ENCODE measurements at regions not wholly inside any gene's neighbourhood (a gene's known extent, or its start where the extent isn't known, plus 50 kb on each side); places are given as distances from the start of the nearest gene placed in this dataset.

- peaks cover 0 to 6% (median 0%) of the 10 kb centered on the region in 4 experiments; a peak in 2 of 7 replicates for H3K4me1 ChIP-seq (replicated peaks in 1 of 4; ENCODE audit: control insufficient read depth in 3 of 4, insufficient read depth in 4 of 4, low read length in 3 of 4)
- H3K23ac ChIP-seq (ENCODE audit: insufficient read length): no peak overlapping the region
- H3K79me1 ChIP-seq (ENCODE audit: low read depth, low read length): no peaks in the 10 kb centered on the region
- H3K23me2 ChIP-seq (ENCODE audit: low read depth, low read length): no peaks in the 10 kb centered on the region
- no peak overlapping the region for H3K4me2 ChIP-seq (ENCODE audit: insufficient read depth in 1 of 2, low read depth in 2 of 2, low read length in 2 of 2)
- ChIA-PET CTCF (ENCODE audit: partially characterized antibody) (interaction anchor here (0.6 to 3.8 kb wide), 4 partner anchors 12 to 81 kb away, joined by 3 to 14 read pairs (median 7); no protein-coding TSS in a partner anchor), POLR2A (ENCODE audit: partially characterized antibody) (no interaction called here)
- H2BK12ac ChIP-seq (ENCODE audit: low read depth, low read length): no peak overlapping the region
- no peaks in the 10 kb centered on the region for H3K9me3 ChIP-seq (ENCODE audit: insufficient read depth in 2 of 2, low read depth in 1 of 2, low read length in 1 of 2)
- H3K4ac ChIP-seq (replicated peaks; ENCODE audit: insufficient read length, low read depth, low read length): no peak overlapping the region
- H3K9ac ChIP-seq (replicated peaks in 1 of 4; ENCODE audit: extremely low read depth in 1 of 4, low read depth in 3 of 4, low read length in 3 of 4): no peak overlapping the region
- H2AK5ac ChIP-seq (ENCODE audit: low read depth, low read length): no peak overlapping the region
- H3K36me3 ChIP-seq (ENCODE audit: control insufficient read depth in 2 of 4, insufficient read depth in 4 of 4, low read length in 3 of 4): no peaks in the 10 kb centered on the region; a peak in 1 of 8 replicates
- H2BK15ac ChIP-seq (ENCODE audit: low read length): no peak overlapping the region
- no peak overlapping the region for H4K91ac ChIP-seq (replicated peaks; ENCODE audit: insufficient read length, low read length)
- no peaks in the 10 kb centered on the region for H4K20me1 ChIP-seq (replicated peaks in 1 of 2; ENCODE audit: control insufficient read depth in 1 of 2, insufficient read depth in 2 of 2, low read length in 2 of 2)
- TF ChIP-seq RAD21 (IDR thresholded peaks at IDR 0.05 in 1 of 2, conservative IDR thresholded peaks at IDR 0.05 in 1 of 2; ENCODE audit: low read depth in 2 of 2, low read length in 2 of 2) (no peak), RXRA (IDR thresholded peaks at IDR 0.05; ENCODE audit: insufficient read depth, low read depth, low read length) (no peak), GTF2F1 (IDR thresholded peaks at IDR 0.05; ENCODE audit: borderline replicate concordance, low read depth, low read length) (no peak)
- no peak overlapping the region for H3K27ac ChIP-seq (ENCODE audit: low read depth, low read length)
- no peak overlapping the region for H3K56ac ChIP-seq (replicated peaks; ENCODE audit: insufficient read length, low read depth, low read length)
- no peak overlapping the region for H2BK20ac ChIP-seq (ENCODE audit: low read length)
- H4K8ac ChIP-seq (ENCODE audit: extremely low read depth, insufficient read depth, low read length): no peak overlapping the region
- no peak overlapping the region for H3K18ac ChIP-seq (ENCODE audit: extremely low read depth, low read length)
- H2BK120ac ChIP-seq (replicated peaks; ENCODE audit: low read depth, low read length): no peak overlapping the region
- H2AFZ ChIP-seq (ENCODE audit: low read length): no peak overlapping the region
- H3K79me2 ChIP-seq (ENCODE audit: control insufficient read depth in 1 of 2, insufficient read depth in 2 of 2, low read length in 2 of 2): no peaks in the 10 kb centered on the region
- H4K5ac ChIP-seq (ENCODE audit: insufficient read length, low read depth, low read length): no peak overlapping the region
- no peak overlapping the region for H3K14ac ChIP-seq (ENCODE audit: insufficient read length)
- H2BK5ac ChIP-seq (ENCODE audit: low read depth, low read length): no peak overlapping the region
- FAIRE-seq (no peak), DNase-seq (ENCODE audit: low read depth in 1 of 2, low spot score in 2 of 2) (no peak)
- H3K4me3 ChIP-seq (ENCODE audit: extremely low read depth in 1 of 4, insufficient read depth in 2 of 4, low read depth in 3 of 4, low read length in 4 of 4): no peak overlapping the region
- 87% methylated on average over 4 of the region's 4 CpGs; no CpG with 5 or more reads in 1 of the 2 experiments for WGBS, 2 experiments (ENCODE audit: extremely low coverage in 1 of 2, insufficient coverage in 1 of 2, insufficient read length in 1 of 2, insufficient replicate concordance in 2 of 2, low coverage in 1 of 2, low lambda C conversion rate in 2 of 2, missing lambda C conversion rate in 1 of 2)
- no peaks in the 10 kb centered on the region for H3K27me3 ChIP-seq (replicated peaks in 1 of 4; ENCODE audit: control insufficient read depth in 3 of 4, extremely low read depth in 1 of 4, insufficient read depth in 3 of 4, low read length in 3 of 4)
These were observed 123.1 kb upstream of the SORCS3 start for GRCh38 chr10:104517946-104518345.
